Progenitor cell of endocrine pancreas (in vitro differentiated cells): ENCODE measurements at regions not wholly inside any gene's neighbourhood (a gene's known extent, or its start where the extent isn't known, plus 50 kb on each side); places are given as distances from the start of the nearest gene placed in this dataset.

Experiments used
- DNase-seq: peaks from one replicate; pipeline ENCODE4 v3.0.0; 2021; ENCODE audit warnings: low spot score; ENCODE audit not compliant: unreplicated experiment
- H3K27ac Mint-ChIP-seq: 2 replicates; pipeline ENCODE4 v1.8.0; 2021; ENCODE audit warnings: mild to moderate bottlenecking, moderate library complexity, mixed read lengths
- H3K27me3 Mint-ChIP-seq: 2 replicates; pipeline ENCODE4 v1.8.0; 2021; ENCODE audit warnings: mixed read lengths
- H3K36me3 Mint-ChIP-seq: 2 replicates; pipeline ENCODE4 v1.8.0; 2022; ENCODE audit warnings: mixed read lengths; ENCODE audit not compliant: insufficient read depth
- H3K4me1 Mint-ChIP-seq: 2 replicates; pipeline ENCODE4 v1.8.0; 2021; ENCODE audit warnings: low read depth, mixed read lengths
- H3K4me3 Mint-ChIP-seq: 2 replicates; pipeline ENCODE4 v1.8.0; 2021; ENCODE audit warnings: low read depth, mild to moderate bottlenecking, moderate library complexity, mixed read lengths
- H3K9me3 Mint-ChIP-seq: 2 replicates; pipeline ENCODE4 v1.8.0; 2021; ENCODE audit warnings: low read depth, mixed read lengths
- TF ChIP-seq, protein P1 (sequence below): fragments of 200-600 bp; sonication (generic); IDR thresholded peaks from one replicate; pipeline ENCODE4 v1.5.0; 2021; ENCODE audit warnings: antibody characterized with exemption, mild to moderate bottlenecking; ENCODE audit not compliant: unreplicated experiment

DNA sequence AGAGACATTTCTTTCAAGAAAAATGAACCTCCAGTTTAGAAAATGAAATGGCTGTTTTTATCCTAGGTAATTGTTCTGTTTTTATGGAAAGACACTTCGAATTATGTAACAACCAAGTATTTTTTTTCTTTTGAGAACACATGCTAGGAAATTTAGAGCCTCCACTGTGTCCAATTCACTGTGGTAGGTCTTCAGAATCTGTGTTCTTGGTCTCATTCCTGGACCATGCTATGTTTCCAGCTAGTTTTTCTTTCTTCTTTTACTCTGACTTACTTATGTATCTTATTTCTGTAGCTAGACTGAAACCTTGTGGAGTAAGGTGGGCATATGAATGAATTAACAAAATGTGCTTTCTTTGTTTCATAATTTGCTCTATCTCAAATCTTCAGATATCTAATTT, 391.7 kb upstream of the KLHL29 start:
- H3K4me3 Mint-ChIP-seq, result no peak overlapping the region
- H3K27me3 Mint-ChIP-seq, result no peaks in the 10 kb centered on the region
- no peak overlapping the region for H3K27ac Mint-ChIP-seq
- H3K4me1 Mint-ChIP-seq, result peaks cover 4% of the 10 kb centered on the region
- no peaks in the 10 kb centered on the region for H3K9me3 Mint-ChIP-seq
- TF ChIP-seq, protein P1, sequence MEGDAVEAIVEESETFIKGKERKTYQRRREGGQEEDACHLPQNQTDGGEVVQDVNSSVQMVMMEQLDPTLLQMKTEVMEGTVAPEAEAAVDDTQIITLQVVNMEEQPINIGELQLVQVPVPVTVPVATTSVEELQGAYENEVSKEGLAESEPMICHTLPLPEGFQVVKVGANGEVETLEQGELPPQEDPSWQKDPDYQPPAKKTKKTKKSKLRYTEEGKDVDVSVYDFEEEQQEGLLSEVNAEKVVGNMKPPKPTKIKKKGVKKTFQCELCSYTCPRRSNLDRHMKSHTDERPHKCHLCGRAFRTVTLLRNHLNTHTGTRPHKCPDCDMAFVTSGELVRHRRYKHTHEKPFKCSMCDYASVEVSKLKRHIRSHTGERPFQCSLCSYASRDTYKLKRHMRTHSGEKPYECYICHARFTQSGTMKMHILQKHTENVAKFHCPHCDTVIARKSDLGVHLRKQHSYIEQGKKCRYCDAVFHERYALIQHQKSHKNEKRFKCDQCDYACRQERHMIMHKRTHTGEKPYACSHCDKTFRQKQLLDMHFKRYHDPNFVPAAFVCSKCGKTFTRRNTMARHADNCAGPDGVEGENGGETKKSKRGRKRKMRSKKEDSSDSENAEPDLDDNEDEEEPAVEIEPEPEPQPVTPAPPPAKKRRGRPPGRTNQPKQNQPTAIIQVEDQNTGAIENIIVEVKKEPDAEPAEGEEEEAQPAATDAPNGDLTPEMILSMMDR, result no peak
- no peak for DNase-seq
- H3K36me3 Mint-ChIP-seq, result no peaks in the 10 kb centered on the region

DNA sequence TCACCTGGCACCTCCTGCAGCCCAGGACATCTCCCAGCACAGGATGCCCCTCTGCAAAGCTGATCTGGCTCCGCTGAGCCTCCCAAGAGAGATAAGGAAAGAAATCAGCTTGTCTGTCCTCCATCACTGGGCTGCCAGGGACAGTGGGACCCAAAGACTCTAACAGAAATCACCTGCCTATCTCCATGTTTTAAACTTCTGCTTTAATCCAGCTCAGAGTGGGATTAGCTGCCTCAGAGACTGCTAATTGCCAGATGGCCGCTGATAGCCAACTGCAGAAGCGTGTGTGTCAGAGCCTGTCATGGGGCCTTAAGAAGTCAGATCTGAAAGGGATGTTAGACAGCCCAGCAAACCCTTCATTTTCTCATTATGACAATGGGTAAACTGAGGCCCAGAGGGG, 389.4 kb upstream of the KLHL29 start:
- TF ChIP-seq, protein P1, result no peak
- no peaks in the 10 kb centered on the region for H3K9me3 Mint-ChIP-seq
- H3K27ac Mint-ChIP-seq, result no peak overlapping the region
- DNase-seq, result no peak
- H3K4me1 Mint-ChIP-seq, result peaks cover 4% of the 10 kb centered on the region
- no peaks in the 10 kb centered on the region for H3K27me3 Mint-ChIP-seq
- H3K36me3 Mint-ChIP-seq, result no peaks in the 10 kb centered on the region
- no peak overlapping the region for H3K4me3 Mint-ChIP-seq

DNA sequence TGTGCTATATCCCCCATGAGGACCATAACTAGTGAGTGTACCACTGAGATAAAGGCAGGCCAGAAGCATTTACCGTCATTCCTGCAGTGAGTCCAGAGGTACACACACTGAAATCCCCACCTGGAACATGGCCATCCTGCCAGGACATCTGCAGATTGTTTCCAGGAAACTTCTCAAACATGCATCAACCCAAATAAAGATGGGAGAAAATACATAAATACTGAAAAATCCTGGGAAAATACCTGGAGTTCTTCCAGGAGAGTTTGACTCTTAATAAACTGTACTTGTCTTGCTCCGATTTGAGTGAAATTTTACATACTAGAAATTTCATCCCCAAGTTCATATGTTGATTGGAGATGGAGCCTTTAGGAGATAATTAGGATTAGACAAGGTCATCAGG, 388.1 kb upstream of the KLHL29 start:
- H3K4me1 Mint-ChIP-seq, result peaks cover 2% of the 10 kb centered on the region
- no peak overlapping the region for H3K4me3 Mint-ChIP-seq
- no peak for DNase-seq
- no peaks in the 10 kb centered on the region for H3K27me3 Mint-ChIP-seq
- no peaks in the 10 kb centered on the region for H3K9me3 Mint-ChIP-seq
- no peak overlapping the region for H3K27ac Mint-ChIP-seq
- TF ChIP-seq, protein P1, result no peak
- H3K36me3 Mint-ChIP-seq, result no peaks in the 10 kb centered on the region

DNA sequence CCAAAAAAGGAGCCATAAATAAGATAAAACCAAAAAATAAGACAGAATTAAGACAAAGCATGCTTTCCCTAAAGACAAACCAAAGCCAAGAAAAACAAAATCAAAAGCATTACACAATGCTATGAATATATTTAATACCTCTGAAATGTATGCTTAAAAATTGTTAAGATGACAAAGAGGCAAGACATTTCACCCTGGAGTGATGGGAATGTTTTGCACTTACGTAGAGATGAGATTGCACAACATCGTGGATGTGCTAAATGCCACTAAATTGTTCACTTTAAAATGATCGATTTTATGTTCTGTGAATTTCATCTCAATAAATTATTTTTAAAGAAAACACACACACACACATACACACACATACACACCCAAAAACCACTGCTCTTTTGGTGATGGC, 386.6 kb upstream of the KLHL29 start:
- H3K4me3 Mint-ChIP-seq, result no peak overlapping the region
- H3K27ac Mint-ChIP-seq, result no peak overlapping the region
- TF ChIP-seq, protein P1, result no peak
- no peak for DNase-seq
- no peaks in the 10 kb centered on the region for H3K27me3 Mint-ChIP-seq
- no peaks in the 10 kb centered on the region for H3K36me3 Mint-ChIP-seq
- peaks cover 2% of the 10 kb centered on the region for H3K4me1 Mint-ChIP-seq
- H3K9me3 Mint-ChIP-seq, result no peaks in the 10 kb centered on the region

DNA sequence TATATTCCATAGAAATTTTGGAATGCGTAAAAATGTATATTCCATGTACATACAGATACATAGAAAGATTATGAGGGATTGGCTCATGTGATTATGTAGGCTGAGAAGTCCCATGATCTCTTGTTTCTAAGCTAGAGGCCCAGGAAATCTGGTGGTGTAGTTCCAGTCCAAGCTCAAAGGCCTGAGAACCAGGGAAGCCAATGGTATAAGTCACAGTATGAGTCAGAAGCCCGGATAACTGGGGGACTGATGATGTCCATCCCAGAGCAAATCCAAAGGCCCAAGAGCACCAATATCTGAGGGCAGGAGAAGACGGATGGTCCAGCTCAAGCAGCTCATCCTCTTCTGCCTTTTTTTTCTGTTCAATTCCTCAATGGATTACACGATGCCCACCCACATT, 385.0 kb upstream of the KLHL29 start:
- no peaks in the 10 kb centered on the region for H3K27me3 Mint-ChIP-seq
- H3K4me1 Mint-ChIP-seq, result peaks cover 1% of the 10 kb centered on the region
- no peak overlapping the region for H3K4me3 Mint-ChIP-seq
- TF ChIP-seq, protein P1, result no peak
- DNase-seq, result no peak
- no peak overlapping the region for H3K27ac Mint-ChIP-seq
- H3K36me3 Mint-ChIP-seq, result no peaks in the 10 kb centered on the region
- no peaks in the 10 kb centered on the region for H3K9me3 Mint-ChIP-seq
